Gastroesophageal sphincter (tissue), 3 donors: ENCODE measurements at regions not wholly inside any gene's neighbourhood (a gene's known extent, or its start where the extent isn't known, plus 50 kb on each side); places are given as distances from the start of the nearest gene placed in this dataset.

Source experiments
- CTCF ChIP-seq, 4 experiments: fragments of 200-600 bp in 2 of 4; fragments of 450-650 bp in 2 of 4; sonication (generic) in 1 of 4; IDR thresholded peaks; one replicate each; pipeline ENCODE4 v1.5.1; 2017 to 2019; ENCODE audit warnings: antibody characterized with exemption in 4 of 4, mild to moderate bottlenecking in 2 of 4, moderate library complexity in 2 of 4
- EP300 ChIP-seq: sonication (generic); formaldehyde crosslinking; IDR thresholded peaks from one replicate; pipeline ENCODE4 v1.6.1; 2017; ENCODE audit warnings: antibody characterized with exemption, mild to moderate bottlenecking
- POLR2A ChIP-seq, 2 donors: fragments of 450-650 bp; IDR thresholded peaks; one replicate each; pipeline ENCODE4 v1.6.1; 2017; ENCODE audit warnings: antibody characterized with exemption in 2 of 2, mild to moderate bottlenecking in 2 of 2, moderate library complexity in 1 of 2
- POLR2AphosphoS5 ChIP-seq: sonication (generic); formaldehyde crosslinking; IDR thresholded peaks from one replicate; pipeline ENCODE4 v1.6.1; 2017; ENCODE audit warnings: antibody characterized with exemption

GRCh38 chr9:129541270-129541669 is 79.6 kb downstream of the C9orf50 start:
- no peak for TF ChIP-seq CTCF (IDR thresholded peaks at IDR 0.05)
- no peak for TF ChIP-seq POLR2A (IDR thresholded peaks at IDR 0.05)
- no peak for TF ChIP-seq POLR2AphosphoS5
- no peak for TF ChIP-seq EP300
